Mesothelial cell of epicardium (in vitro differentiated cells): ENCODE measurements at regions not wholly inside any gene's neighbourhood (a gene's known extent, or its start where the extent isn't known, plus 50 kb on each side); places are given as distances from the start of the nearest gene placed in this dataset.

Experiments used
- DNase-seq, 2 experiments: peaks; one replicate each; pipeline ENCODE4 v3.0.0; 2021; ENCODE audit warnings: low spot score in 2 of 2; ENCODE audit not compliant: unreplicated experiment in 2 of 2
- H3K27ac Mint-ChIP-seq: 2 replicates; pipeline ENCODE4 v1.8.0; 2021; ENCODE audit warnings: mixed read lengths
- H3K27me3 Mint-ChIP-seq: 2 replicates; pipeline ENCODE4 v1.8.0; 2021; ENCODE audit warnings: low read depth, mixed read lengths
- H3K36me3 Mint-ChIP-seq: 2 replicates; pipeline ENCODE4 v1.8.0; 2021; ENCODE audit warnings: mixed read lengths
- H3K4me1 Mint-ChIP-seq: 2 replicates; pipeline ENCODE4 v1.8.0; 2021; ENCODE audit warnings: mixed read lengths
- H3K4me3 Mint-ChIP-seq: 2 replicates; pipeline ENCODE4 v1.8.0; 2021; ENCODE audit warnings: mild to moderate bottlenecking, moderate library complexity, mixed read lengths
- H3K9me3 Mint-ChIP-seq: 2 replicates; pipeline ENCODE4 v1.8.0; 2021; ENCODE audit warnings: mixed read lengths
- TF ChIP-seq, protein P1 (sequence below): fragments of 200-600 bp; sonication (generic); IDR thresholded peaks from one replicate; pipeline ENCODE4 v1.5.0; 2021; ENCODE audit warnings: antibody characterized with exemption; ENCODE audit not compliant: unreplicated experiment

DNA sequence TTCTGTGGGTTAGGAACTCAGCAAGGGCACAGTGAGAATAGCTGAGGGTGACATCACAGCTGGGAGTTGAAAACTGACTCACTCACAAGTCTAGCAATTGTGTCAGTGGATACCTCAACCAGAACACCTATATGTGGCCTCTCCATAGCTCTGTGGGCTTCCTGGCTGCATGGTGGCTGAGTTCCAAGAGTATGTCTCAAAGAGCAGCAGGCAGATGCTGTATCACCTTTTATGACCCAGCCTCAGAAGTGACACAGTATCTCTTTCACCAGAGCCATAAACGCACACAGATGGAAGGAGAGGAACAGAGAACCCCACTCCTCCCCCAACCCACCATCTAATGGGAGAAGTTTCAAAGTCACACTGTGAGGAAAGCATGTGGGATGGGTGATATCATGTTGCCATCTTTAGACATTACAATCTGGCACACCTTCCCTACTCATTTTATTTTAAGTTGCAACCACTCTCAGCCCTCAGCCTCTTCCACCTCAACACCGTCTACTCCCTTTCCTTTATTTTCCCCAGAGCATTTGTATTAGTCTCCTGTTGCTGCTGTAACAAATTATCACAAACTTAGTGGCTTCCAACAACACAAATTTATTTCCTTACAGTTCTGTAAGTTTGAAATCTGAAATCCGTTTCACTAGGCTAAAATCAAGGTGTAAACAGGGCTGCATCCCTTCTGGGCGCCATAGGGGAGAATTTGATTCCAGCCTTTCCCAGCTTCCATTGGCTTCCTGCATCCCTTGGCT lies 134.6 kb upstream of the SPATS2L start:
- no peak for DNase-seq
- Mint-ChIP-seq H3K4me1 (peaks cover 7% of the 10 kb centered on the region), H3K27me3 (no peaks in the 10 kb centered on the region), H3K27ac (no peak overlapping the region), H3K4me3 (no peak overlapping the region), H3K9me3 (peaks cover 15% of the 10 kb centered on the region), H3K36me3 (no peaks in the 10 kb centered on the region)
- TF ChIP-seq, protein P1, sequence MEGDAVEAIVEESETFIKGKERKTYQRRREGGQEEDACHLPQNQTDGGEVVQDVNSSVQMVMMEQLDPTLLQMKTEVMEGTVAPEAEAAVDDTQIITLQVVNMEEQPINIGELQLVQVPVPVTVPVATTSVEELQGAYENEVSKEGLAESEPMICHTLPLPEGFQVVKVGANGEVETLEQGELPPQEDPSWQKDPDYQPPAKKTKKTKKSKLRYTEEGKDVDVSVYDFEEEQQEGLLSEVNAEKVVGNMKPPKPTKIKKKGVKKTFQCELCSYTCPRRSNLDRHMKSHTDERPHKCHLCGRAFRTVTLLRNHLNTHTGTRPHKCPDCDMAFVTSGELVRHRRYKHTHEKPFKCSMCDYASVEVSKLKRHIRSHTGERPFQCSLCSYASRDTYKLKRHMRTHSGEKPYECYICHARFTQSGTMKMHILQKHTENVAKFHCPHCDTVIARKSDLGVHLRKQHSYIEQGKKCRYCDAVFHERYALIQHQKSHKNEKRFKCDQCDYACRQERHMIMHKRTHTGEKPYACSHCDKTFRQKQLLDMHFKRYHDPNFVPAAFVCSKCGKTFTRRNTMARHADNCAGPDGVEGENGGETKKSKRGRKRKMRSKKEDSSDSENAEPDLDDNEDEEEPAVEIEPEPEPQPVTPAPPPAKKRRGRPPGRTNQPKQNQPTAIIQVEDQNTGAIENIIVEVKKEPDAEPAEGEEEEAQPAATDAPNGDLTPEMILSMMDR: no peak

DNA sequence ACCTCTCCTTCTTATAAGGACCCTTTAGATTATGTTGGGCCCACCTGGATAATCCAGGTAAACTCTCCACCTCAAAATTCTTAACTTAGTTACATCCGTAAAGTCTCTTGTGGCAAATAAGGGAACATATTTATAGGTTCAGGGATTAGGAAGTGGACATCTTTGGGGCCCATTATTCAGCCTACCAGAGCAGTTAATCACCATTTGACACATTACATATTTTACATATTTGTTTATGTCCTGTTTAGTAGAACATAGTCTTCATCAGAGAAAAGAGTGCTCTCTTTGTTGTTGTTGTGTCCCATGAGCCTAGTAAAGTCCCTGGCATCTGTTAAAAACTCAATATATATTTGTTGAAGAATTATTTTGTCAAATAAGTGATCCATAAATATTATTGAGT lies 134.0 kb upstream of the SPATS2L start:
- Mint-ChIP-seq H3K27ac (no peak overlapping the region), H3K27me3 (no peaks in the 10 kb centered on the region), H3K4me3 (no peak overlapping the region), H3K36me3 (no peaks in the 10 kb centered on the region), H3K9me3 (peaks cover 15% of the 10 kb centered on the region), H3K4me1 (peaks cover 7% of the 10 kb centered on the region)
- TF ChIP-seq, protein P1: no peak
- no peak for DNase-seq

DNA sequence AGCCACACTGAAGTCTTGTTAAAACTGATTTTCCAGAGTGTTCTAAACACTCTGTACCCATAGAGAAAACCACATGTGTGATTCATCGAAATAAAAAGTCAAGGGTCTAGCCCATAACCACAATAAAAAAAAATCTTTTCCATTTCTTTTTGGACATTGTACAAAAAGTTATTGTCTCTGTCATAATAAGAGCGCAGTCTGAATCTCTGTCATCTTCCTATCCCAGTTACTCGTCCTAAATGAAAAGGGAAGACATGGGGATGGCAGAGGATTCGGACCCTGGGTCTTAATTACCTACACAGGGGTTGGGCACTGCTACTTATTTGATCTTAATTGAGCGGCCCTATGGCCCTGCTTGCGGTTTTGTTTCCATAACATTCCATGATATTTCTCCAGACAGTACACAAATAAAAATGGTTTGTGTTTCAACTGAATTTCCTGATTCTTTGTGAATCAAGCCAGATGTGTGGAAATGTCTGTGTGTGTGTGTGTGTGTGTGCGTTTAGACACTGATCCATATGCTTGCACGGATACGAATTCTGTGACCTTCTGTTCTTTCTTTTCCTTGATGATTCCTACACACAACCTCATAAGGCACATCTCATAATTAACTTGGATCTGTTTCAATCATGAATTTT lies 133.4 kb upstream of the SPATS2L start:
- Mint-ChIP-seq H3K27me3 (no peaks in the 10 kb centered on the region), H3K9me3 (peaks cover 15% of the 10 kb centered on the region), H3K27ac (no peak overlapping the region), H3K4me3 (no peak overlapping the region), H3K36me3 (no peaks in the 10 kb centered on the region), H3K4me1 (peaks cover 7% of the 10 kb centered on the region)
- TF ChIP-seq, protein P1: no peak
- DNase-seq: no peak

DNA sequence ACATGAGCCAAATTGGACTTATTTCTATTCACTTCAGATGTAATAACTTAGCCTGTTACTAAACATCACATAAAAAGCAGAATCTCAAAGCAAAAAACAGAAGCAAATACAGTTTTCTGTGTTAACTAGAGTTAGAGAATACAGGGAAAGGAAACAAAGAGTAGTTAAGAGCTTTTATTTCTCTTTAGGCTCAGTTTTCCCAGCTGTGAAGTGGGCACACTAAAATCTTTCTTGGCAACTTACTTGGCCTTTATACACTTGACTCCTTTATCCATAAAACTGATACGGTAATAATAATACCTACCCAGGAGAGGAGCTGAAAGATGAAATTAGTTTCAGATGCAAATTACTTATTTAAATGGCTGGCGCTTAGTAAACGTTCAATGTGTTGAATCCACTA lies 132.8 kb upstream of the SPATS2L start:
- no peak overlapping the region for H3K4me3 Mint-ChIP-seq
- H3K9me3 Mint-ChIP-seq: peaks cover 15% of the 10 kb centered on the region
- no peak overlapping the region for H3K27ac Mint-ChIP-seq
- no peaks in the 10 kb centered on the region for H3K36me3 Mint-ChIP-seq
- peaks cover 5% of the 10 kb centered on the region for H3K4me1 Mint-ChIP-seq
- DNase-seq: no peak
- H3K27me3 Mint-ChIP-seq: no peaks in the 10 kb centered on the region
- TF ChIP-seq, protein P1: no peak

DNA sequence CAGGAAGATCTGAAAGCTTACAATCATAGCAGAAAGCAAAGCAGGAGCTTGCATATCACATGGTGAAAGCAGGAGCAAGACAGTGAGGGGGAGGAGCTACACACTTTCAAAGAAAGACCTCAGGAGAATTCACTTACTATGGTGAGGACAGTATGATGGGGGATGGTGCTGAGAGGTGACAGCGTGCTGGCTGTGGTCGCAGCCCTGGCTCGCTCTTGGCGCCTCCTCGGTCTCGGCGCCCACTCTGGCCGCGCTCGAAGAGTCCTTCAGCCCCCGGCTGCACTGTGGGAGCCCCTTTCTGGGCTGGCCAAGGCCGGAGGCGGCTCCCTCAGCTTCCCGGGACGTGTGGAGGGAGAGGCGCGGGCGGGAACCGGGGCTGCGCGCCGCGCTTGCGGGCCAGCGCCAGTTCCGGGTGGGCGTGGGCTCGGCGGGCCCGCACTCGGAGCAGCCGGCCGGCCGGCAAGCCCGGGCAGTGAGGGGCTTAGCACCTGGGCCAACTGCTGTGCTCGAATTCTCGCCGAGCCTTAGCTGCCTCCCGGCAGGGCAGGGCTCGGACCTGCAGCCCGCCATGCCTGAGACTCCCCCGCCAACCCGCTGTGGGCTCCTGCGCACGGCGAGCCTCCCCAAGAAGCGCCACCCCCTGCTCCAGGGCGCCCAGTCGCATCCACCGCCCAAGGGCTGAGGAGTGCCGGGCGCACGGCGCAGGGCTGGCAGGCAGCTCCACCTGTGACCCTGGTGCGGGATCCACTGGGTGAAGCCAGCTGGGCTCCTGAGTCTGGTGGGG lies 131.9 kb upstream of the SPATS2L start:
- TF ChIP-seq, protein P1: no peak
- Mint-ChIP-seq H3K27ac (no peak overlapping the region), H3K9me3 (peaks cover 15% of the 10 kb centered on the region), H3K4me1 (no peaks in the 10 kb centered on the region), H3K27me3 (no peaks in the 10 kb centered on the region), H3K4me3 (no peak overlapping the region), H3K36me3 (no peaks in the 10 kb centered on the region)
- DNase-seq: no peak
